HEK293 (cell line): ENCODE measurements at regions not wholly inside any gene's neighbourhood (a gene's known extent, or its start where the extent isn't known, plus 50 kb on each side); places are given as distances from the start of the nearest gene placed in this dataset.

Experiments used
- CTCF ChIA-PET: fragments of 350-600 bp; formaldehyde crosslinking; extraction: SDS; loops from one replicate; lab custom pipeline; 2021; ENCODE audit warnings: antibody characterized with exemption; lab: Yijun Ruan, JAX
- POLR2A ChIA-PET: fragments of 300-600 bp; formaldehyde crosslinking; extraction: SDS; loops from one replicate; lab custom pipeline; 2020; ENCODE audit warnings: antibody characterized with exemption, inconsistent platforms; lab: Yijun Ruan, JAX
- H3K27ac ChIP-seq: fragments of 200-500 bp; sonication (Bioruptor generic); 2 replicates; pipeline ENCODE4 v1.5.1; 2014; ENCODE audit warnings: low read depth, low read length, control low read depth, inconsistent platforms; ENCODE audit errors: extremely low read depth
- H3K36me3 ChIP-seq, 2 experiments: fragments of 200-500 bp in 1 of 2; sonication (Bioruptor generic) in 1 of 2; 1 replicate in 1 of 2; 2 replicates in 1 of 2; pipeline ENCODE4 v1.5.1; 2014 to 2017; ENCODE audit warnings: inconsistent platforms in 2 of 2, low read length in 2 of 2; ENCODE audit not compliant: control insufficient read depth in 2 of 2, insufficient read depth in 1 of 2
- H3K4me1 ChIP-seq: fragments of 200-500 bp; sonication (Bioruptor generic); 2 replicates; pipeline ENCODE4 v1.5.1; 2014; ENCODE audit warnings: mild to moderate bottlenecking, low read length, inconsistent platforms; ENCODE audit not compliant: control insufficient read depth, insufficient read depth
- H3K4me3 ChIP-seq: 2 replicates; pipeline ENCODE4 v1.5.1; 2011; ENCODE audit warnings: low read depth, mild to moderate bottlenecking, control low read depth, low read length, moderate library complexity
- H3K9me3 ChIP-seq: fragments of 200-500 bp; sonication (Bioruptor generic); 2 replicates; pipeline ENCODE4 v1.5.1; 2014; ENCODE audit warnings: low read depth, low read length, inconsistent platforms; ENCODE audit not compliant: control insufficient read depth, insufficient read depth
- GFI1B ChIP-seq: fragments of 450-650 bp; formaldehyde crosslinking; IDR thresholded peaks from 2 replicates; pipeline ENCODE4 v1.5.1; 2016; ENCODE audit warnings: missing biosample characterization, missing genetic modification characterization
- HOXA7 ChIP-seq: sonication (generic); formaldehyde crosslinking; IDR thresholded peaks from 2 replicates; pipeline ENCODE4 v1.8.1; 2022; ENCODE audit warnings: missing genetic modification reagents, borderline replicate concordance
- IKZF3 ChIP-seq: fragments of 450-650 bp; IDR thresholded peaks from 2 replicates; pipeline ENCODE4 v1.5.0; 2018; ENCODE audit warnings: missing biosample characterization, mild to moderate bottlenecking, missing genetic modification characterization, moderate library complexity
- KLF17 ChIP-seq: fragments of 450-650 bp; formaldehyde crosslinking; IDR thresholded peaks from 2 replicates; pipeline ENCODE4 v1.5.1; 2016; ENCODE audit warnings: missing biosample characterization, missing genetic modification characterization
- SALL2 ChIP-seq: fragments of 450-650 bp; formaldehyde crosslinking; IDR thresholded peaks from 2 replicates; pipeline ENCODE4 v1.5.0; 2017; ENCODE audit warnings: missing biosample characterization, mild to moderate bottlenecking, missing genetic modification characterization, borderline replicate concordance
- SP7 ChIP-seq: fragments of 450-650 bp; formaldehyde crosslinking; IDR thresholded peaks from 2 replicates; pipeline ENCODE4 v1.5.1; 2016; ENCODE audit warnings: missing biosample characterization, missing genetic modification characterization
- ZBTB20 ChIP-seq: fragments of 450-650 bp; formaldehyde crosslinking; IDR thresholded peaks from 2 replicates; pipeline ENCODE4 v1.5.1; 2016; ENCODE audit warnings: missing biosample characterization, missing genetic modification characterization
- ZBTB44 ChIP-seq: fragments of 450-650 bp; IDR thresholded peaks from 2 replicates; pipeline ENCODE4 v1.5.1; 2018; ENCODE audit warnings: missing biosample characterization, mild to moderate bottlenecking, missing genetic modification characterization
- ZNF155 ChIP-seq: fragments of 450-650 bp; formaldehyde crosslinking; IDR thresholded peaks from 2 replicates; pipeline ENCODE4 v1.5.1; 2016; ENCODE audit warnings: missing biosample characterization, missing genetic modification characterization
- ZNF248 ChIP-seq: fragments of 450-650 bp; formaldehyde crosslinking; IDR thresholded peaks from 2 replicates; pipeline ENCODE4 v1.5.1; 2017; ENCODE audit warnings: missing biosample characterization, missing genetic modification characterization
- ZNF433 ChIP-seq: fragments of 450-650 bp; formaldehyde crosslinking; IDR thresholded peaks from 2 replicates; pipeline ENCODE4 v1.5.1; 2016; ENCODE audit warnings: missing biosample characterization, missing genetic modification characterization, low read depth
- ZNF521 ChIP-seq: fragments of 450-650 bp; formaldehyde crosslinking; IDR thresholded peaks from 2 replicates; pipeline ENCODE4 v1.5.1; 2017; ENCODE audit warnings: missing biosample characterization, mild to moderate bottlenecking, missing genetic modification characterization
- ZNF529 ChIP-seq: fragments of 450-650 bp; formaldehyde crosslinking; IDR thresholded peaks from 2 replicates; pipeline ENCODE4 v1.5.1; 2017; ENCODE audit warnings: missing genetic modification characterization, missing biosample characterization; ENCODE audit not compliant: insufficient replicate concordance
- ZNF670 ChIP-seq: fragments of 450-650 bp; formaldehyde crosslinking; IDR thresholded peaks from 2 replicates; pipeline ENCODE4 v1.5.1; 2016; ENCODE audit warnings: missing biosample characterization, missing genetic modification characterization, low read depth
- ZNF785 ChIP-seq: fragments of 450-650 bp; formaldehyde crosslinking; IDR thresholded peaks from 2 replicates; pipeline ENCODE4 v1.5.1; 2016; ENCODE audit warnings: missing biosample characterization, missing genetic modification characterization
- ZSCAN23 ChIP-seq: fragments of 450-650 bp; formaldehyde crosslinking; IDR thresholded peaks from 2 replicates; pipeline ENCODE4 v1.5.1; 2016; ENCODE audit warnings: missing biosample characterization, missing genetic modification characterization
- ZSCAN4 ChIP-seq: fragments of 450-650 bp; formaldehyde crosslinking; IDR thresholded peaks from 2 replicates; pipeline ENCODE4 v1.5.1; 2017; ENCODE audit warnings: missing biosample characterization, missing genetic modification characterization

- Histone ChIP-seq H3K4me3 (no peak overlapping the region), H3K27ac (no peak overlapping the region), H3K36me3 (no peaks in the 10 kb centered on the region), H3K4me1 (no peaks in the 10 kb centered on the region), H3K9me3 (no peaks in the 10 kb centered on the region)
- CTCF ChIA-PET, result interaction anchor here (0.6 to 1.0 kb wide), 2 partner anchors 125 to 477 kb away, joined by 3 read pairs; no protein-coding TSS in a partner anchor
- POLR2A ChIA-PET, result no interaction called here
- TF ChIP-seq GFI1B (tag by site-specific recombination) (no peak), ZSCAN23 (tag by site-specific recombination) (no peak)
These were observed 368.0 kb upstream of the GRIN3A start for GRCh38 chr9:102106439-102106838.

GRCh38 chr9:102101723-102102122, 363.3 kb upstream of the GRIN3A start:
- no peaks in the 10 kb centered on the region for H3K9me3 ChIP-seq
- POLR2A ChIA-PET, result no interaction called here
- CTCF ChIA-PET, result no interaction called here

GRCh38 chr9:102087141-102087540, 348.7 kb upstream of the GRIN3A start:
- no peaks in the 10 kb centered on the region for H3K36me3 ChIP-seq
- no peaks in the 10 kb centered on the region for H3K4me1 ChIP-seq
- H3K9me3 ChIP-seq, result no peaks in the 10 kb centered on the region
- ChIA-PET POLR2A (no interaction called here), CTCF (no interaction called here)
- TF ChIP-seq SP7 (tag by site-specific recombination), result no peak
- no peak overlapping the region for H3K27ac ChIP-seq
- H3K4me3 ChIP-seq, result no peak overlapping the region

More at GRCh38 chr9:102101723-102102122, 363.3 kb upstream of the GRIN3A start:
- Histone ChIP-seq H3K4me3 (no peak overlapping the region), H3K27ac (no peak overlapping the region), H3K4me1 (no peaks in the 10 kb centered on the region), H3K36me3 (no peaks in the 10 kb centered on the region)
- TF ChIP-seq ZBTB20, result no peak
- no peak for TF ChIP-seq KLF17 (tag by site-specific recombination)
- no peak for TF ChIP-seq ZNF785 (tag by site-specific recombination)
- TF ChIP-seq HOXA7, result no peak
- no peak for TF ChIP-seq ZNF529
- no peak for TF ChIP-seq ZNF248 (tag by site-specific recombination)
- TF ChIP-seq ZNF433 (tag by site-specific recombination), result no peak
- TF ChIP-seq ZNF155, result no peak

- no peak overlapping the region for H3K27ac ChIP-seq
- ChIA-PET POLR2A (no interaction called here), CTCF (no interaction called here)
- no peak for TF ChIP-seq SALL2 (tag by site-specific recombination)
- no peak for TF ChIP-seq ZNF521 (tag by site-specific recombination)
- no peak for TF ChIP-seq KLF17 (tag by site-specific recombination)
- no peak for TF ChIP-seq ZSCAN4 (tag by site-specific recombination)
- no peak for TF ChIP-seq ZNF670 (tag by site-specific recombination)
- TF ChIP-seq IKZF3 (tag by site-specific recombination), result no peak
- no peak for TF ChIP-seq ZBTB44 (tag by site-specific recombination)
- H3K9me3 ChIP-seq, result no peaks in the 10 kb centered on the region
- no peak overlapping the region for H3K4me3 ChIP-seq
- no peaks in the 10 kb centered on the region for H3K4me1 ChIP-seq
- H3K36me3 ChIP-seq, result no peaks in the 10 kb centered on the region
These were observed 347.1 kb upstream of the GRIN3A start for GRCh38 chr9:102085548-102085947.
